Mucosa of descending colon (tissue), 3 donors: ENCODE measurements at regions not wholly inside any gene's neighbourhood (a gene's known extent, or its start where the extent isn't known, plus 50 kb on each side); places are given as distances from the start of the nearest gene placed in this dataset.

ENCODE experiments used
- ATAC-seq: fragments of 200-7000 bp; cut with Tn5 transposase; one replicate; pipeline ENCODE4 v1.9.1; 2020; ENCODE audit warnings: mild to moderate bottlenecking, moderate library complexity
- DNase-seq, 3 donors: peaks; one replicate each; pipeline ENCODE4 v3.0.0-alpha.2; 2020
- H3K36me3 ChIP-seq: fragments of 200-600 bp; one replicate; pipeline ENCODE4 v1.8.0; 2021; ENCODE audit warnings: low read depth, mild to moderate bottlenecking
- H3K4me1 ChIP-seq: fragments of 200-600 bp; one replicate; pipeline ENCODE4 v1.8.0; 2021; ENCODE audit warnings: low read depth, mild to moderate bottlenecking
- H3K4me3 ChIP-seq: fragments of 200-600 bp; one replicate; pipeline ENCODE4 v1.8.0; 2021; ENCODE audit warnings: mild to moderate bottlenecking
- H3K9me3 ChIP-seq: fragments of 200-600 bp; one replicate; pipeline ENCODE4 v1.8.0; 2021; ENCODE audit warnings: mild to moderate bottlenecking
- CTCF ChIP-seq: fragments of 200-600 bp; IDR thresholded peaks from one replicate; pipeline ENCODE4 v1.8.0; 2022; ENCODE audit warnings: antibody characterized with exemption, mild to moderate bottlenecking
- intact Hi-C, 2 donors: fragments of 100-400 bp; cut with DNase I in 1 of 2; cut with micrococcal nuclease in 1 of 2; formaldehyde crosslinking; loops; one replicate each; pipeline versions ENCODE4 v1.11.0 to v1.11.1; 2022; cut with DNase I, micrococcal nuclease
- donor health status: DM: no; HTN: no; CAD: no; lungs with moderate emphysema.
- donor health status: DM: no; HTN: no; CAD: no.
- donor health status: DM: no; HTN: yes; CAD: no.

GRCh38 chr19:7419777-7420439 lies 68.9 kb downstream of the PEX11G start:
- peaks cover 4% of the 10 kb centered on the region for H3K4me1 ChIP-seq
- no peaks in the 10 kb centered on the region for H3K36me3 ChIP-seq
- no peak overlapping the region for H3K4me3 ChIP-seq
- H3K9me3 ChIP-seq, result no peaks in the 10 kb centered on the region
- intact Hi-C loops, result no loop called here
- ATAC-seq (no peak), DNase-seq (no peak)
- no peak for TF ChIP-seq CTCF

- TF ChIP-seq CTCF, result no peak
- Histone ChIP-seq H3K36me3 (no peaks in the 10 kb centered on the region), H3K4me3 (no peak overlapping the region), H3K9me3 (no peaks in the 10 kb centered on the region), H3K4me1 (peaks cover 6% of the 10 kb centered on the region)
- DNase-seq (no peak), ATAC-seq (no peak)
- intact Hi-C loops, result no loop called here
These were observed 66.7 kb downstream of the PEX11G start for GRCh38 chr19:7421941-7422744.
